ENCODE measurements at regions not wholly inside any gene's neighbourhood (a gene's known extent, or its start where the extent isn't known, plus 50 kb on each side); places are given as distances from the start of the nearest gene placed in this dataset.

DNA sequence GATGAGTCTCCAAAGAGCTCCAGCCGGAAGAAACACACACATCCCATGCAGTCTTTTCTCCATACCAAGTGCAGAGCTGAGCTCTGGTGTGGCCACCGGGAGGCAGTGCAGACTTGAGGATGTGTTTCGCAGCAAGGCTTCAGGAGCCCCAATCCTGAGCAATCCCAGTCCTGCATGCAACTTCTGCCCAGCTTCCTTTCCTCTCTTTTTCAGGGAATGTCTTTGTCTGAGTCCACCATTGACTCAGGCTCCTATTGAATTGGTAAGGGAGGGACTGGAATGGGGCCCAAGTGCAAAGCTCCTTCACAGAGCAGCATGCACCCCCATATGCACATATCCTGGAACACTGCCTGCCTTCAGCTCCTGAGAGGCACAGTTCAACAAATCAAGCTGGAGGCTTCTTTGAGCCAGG lies 50.5 kb upstream of the ASIP start:
- TF ChIP-seq, protein P1, sequence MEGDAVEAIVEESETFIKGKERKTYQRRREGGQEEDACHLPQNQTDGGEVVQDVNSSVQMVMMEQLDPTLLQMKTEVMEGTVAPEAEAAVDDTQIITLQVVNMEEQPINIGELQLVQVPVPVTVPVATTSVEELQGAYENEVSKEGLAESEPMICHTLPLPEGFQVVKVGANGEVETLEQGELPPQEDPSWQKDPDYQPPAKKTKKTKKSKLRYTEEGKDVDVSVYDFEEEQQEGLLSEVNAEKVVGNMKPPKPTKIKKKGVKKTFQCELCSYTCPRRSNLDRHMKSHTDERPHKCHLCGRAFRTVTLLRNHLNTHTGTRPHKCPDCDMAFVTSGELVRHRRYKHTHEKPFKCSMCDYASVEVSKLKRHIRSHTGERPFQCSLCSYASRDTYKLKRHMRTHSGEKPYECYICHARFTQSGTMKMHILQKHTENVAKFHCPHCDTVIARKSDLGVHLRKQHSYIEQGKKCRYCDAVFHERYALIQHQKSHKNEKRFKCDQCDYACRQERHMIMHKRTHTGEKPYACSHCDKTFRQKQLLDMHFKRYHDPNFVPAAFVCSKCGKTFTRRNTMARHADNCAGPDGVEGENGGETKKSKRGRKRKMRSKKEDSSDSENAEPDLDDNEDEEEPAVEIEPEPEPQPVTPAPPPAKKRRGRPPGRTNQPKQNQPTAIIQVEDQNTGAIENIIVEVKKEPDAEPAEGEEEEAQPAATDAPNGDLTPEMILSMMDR (IDR thresholded peaks at IDR 0.05) = peak; percentile 86
- TF ChIP-seq, protein P2, sequence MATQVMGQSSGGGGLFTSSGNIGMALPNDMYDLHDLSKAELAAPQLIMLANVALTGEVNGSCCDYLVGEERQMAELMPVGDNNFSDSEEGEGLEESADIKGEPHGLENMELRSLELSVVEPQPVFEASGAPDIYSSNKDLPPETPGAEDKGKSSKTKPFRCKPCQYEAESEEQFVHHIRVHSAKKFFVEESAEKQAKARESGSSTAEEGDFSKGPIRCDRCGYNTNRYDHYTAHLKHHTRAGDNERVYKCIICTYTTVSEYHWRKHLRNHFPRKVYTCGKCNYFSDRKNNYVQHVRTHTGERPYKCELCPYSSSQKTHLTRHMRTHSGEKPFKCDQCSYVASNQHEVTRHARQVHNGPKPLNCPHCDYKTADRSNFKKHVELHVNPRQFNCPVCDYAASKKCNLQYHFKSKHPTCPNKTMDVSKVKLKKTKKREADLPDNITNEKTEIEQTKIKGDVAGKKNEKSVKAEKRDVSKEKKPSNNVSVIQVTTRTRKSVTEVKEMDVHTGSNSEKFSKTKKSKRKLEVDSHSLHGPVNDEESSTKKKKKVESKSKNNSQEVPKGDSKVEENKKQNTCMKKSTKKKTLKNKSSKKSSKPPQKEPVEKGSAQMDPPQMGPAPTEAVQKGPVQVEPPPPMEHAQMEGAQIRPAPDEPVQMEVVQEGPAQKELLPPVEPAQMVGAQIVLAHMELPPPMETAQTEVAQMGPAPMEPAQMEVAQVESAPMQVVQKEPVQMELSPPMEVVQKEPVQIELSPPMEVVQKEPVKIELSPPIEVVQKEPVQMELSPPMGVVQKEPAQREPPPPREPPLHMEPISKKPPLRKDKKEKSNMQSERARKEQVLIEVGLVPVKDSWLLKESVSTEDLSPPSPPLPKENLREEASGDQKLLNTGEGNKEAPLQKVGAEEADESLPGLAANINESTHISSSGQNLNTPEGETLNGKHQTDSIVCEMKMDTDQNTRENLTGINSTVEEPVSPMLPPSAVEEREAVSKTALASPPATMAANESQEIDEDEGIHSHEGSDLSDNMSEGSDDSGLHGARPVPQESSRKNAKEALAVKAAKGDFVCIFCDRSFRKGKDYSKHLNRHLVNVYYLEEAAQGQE (IDR thresholded peaks at IDR 0.05; ENCODE audit: insufficient read depth in 1 of 2, low read depth in 2 of 2, low read length in 1 of 2) = no peak
- TF ChIP-seq POLR2AphosphoS5 (IDR thresholded peaks at IDR 0.05; ENCODE audit: low read depth, low read length) (no peak), SIN3A (IDR thresholded peaks at IDR 0.05; ENCODE audit: borderline replicate concordance, insufficient read depth, low read depth, low read length) (no peak)
